ENCODE measurements at regions not wholly inside any gene's neighbourhood (a gene's known extent, or its start where the extent isn't known, plus 50 kb on each side); places are given as distances from the start of the nearest gene placed in this dataset.
A peak's percentile ranks its signal among the peaks of the same experiment; 100 is the strongest.
"Not testable (repeated sequence)": the region's sequence is repeated elsewhere in the genome, so short reads cannot be mapped to it uniquely, and the experiment has no call there.

- DNase-seq, result no peak
These were observed 124.6 kb upstream of the KCNAB1 start for GRCh38 chr3:155995525-155996370.

GRCh38 chr3:155996882-155997281 is 123.5 kb upstream of the KCNAB1 start:
- DNase-seq, result no peak

- DNase-seq, result not testable (repeated sequence)
These were observed 122.2 kb upstream of the KCNAB1 start for GRCh38 chr3:155998173-155998572.

GRCh38 chr3:156005736-156006135 is 114.6 kb upstream of the KCNAB1 start:
- no peak for DNase-seq

- DNase-seq, result no peak
These were observed 109.5 kb upstream of the KCNAB1 start for GRCh38 chr3:156010829-156011228.

- no peak for DNase-seq
These were observed 105.9 kb upstream of the KCNAB1 start for GRCh38 chr3:156014489-156014888.

- DNase-seq, result no peak
These were observed 103.5 kb upstream of the KCNAB1 start for GRCh38 chr3:156016902-156017301.

- no peak for DNase-seq
These were observed 102.9 kb upstream of the KCNAB1 start for GRCh38 chr3:156017352-156018030.

GRCh38 chr3:156024904-156025533 is 95.4 kb upstream of the KCNAB1 start:
- DNase-seq, result no peak

- no peak for DNase-seq
These were observed 91.2 kb upstream of the KCNAB1 start for GRCh38 chr3:156029208-156029607.

GRCh38 chr3:156030723-156031122 is 89.7 kb upstream of the KCNAB1 start:
- DNase-seq, result no peak

GRCh38 chr3:156033428-156033827 is 87.0 kb upstream of the KCNAB1 start:
- DNase-seq, result no peak

GRCh38 chr3:156035158-156035557 is 85.2 kb upstream of the KCNAB1 start:
- no peak for DNase-seq

GRCh38 chr3:156036258-156037053 is 83.9 kb upstream of the KCNAB1 start:
- no peak for DNase-seq

GRCh38 chr3:156037356-156037755 is 83.0 kb upstream of the KCNAB1 start:
- no peak for DNase-seq

GRCh38 chr3:156038869-156039268 is 81.5 kb upstream of the KCNAB1 start:
- DNase-seq, result no peak

GRCh38 chr3:156040041-156040440 is 80.3 kb upstream of the KCNAB1 start:
- DNase-seq, result no peak

- not testable (repeated sequence) for DNase-seq
These were observed 79.0 kb upstream of the KCNAB1 start for GRCh38 chr3:156041216-156041841.

GRCh38 chr3:156041856-156042255 is 78.5 kb upstream of the KCNAB1 start:
- DNase-seq, result not testable (repeated sequence)

- DNase-seq, result peak; percentile 9
These were observed 76.3 kb upstream of the KCNAB1 start for GRCh38 chr3:156043832-156044633.

- no peak for DNase-seq
These were observed 75.8 kb upstream of the KCNAB1 start for GRCh38 chr3:156044634-156044975.

GRCh38 chr3:156048483-156048882 is 71.9 kb upstream of the KCNAB1 start:
- not testable (repeated sequence) for DNase-seq
